Breast epithelium (tissue), 4 donors: ENCODE measurements at regions not wholly inside any gene's neighbourhood (a gene's known extent, or its start where the extent isn't known, plus 50 kb on each side); places are given as distances from the start of the nearest gene placed in this dataset.
"Not testable (repeated sequence)": the region's sequence is repeated elsewhere in the genome, so short reads cannot be mapped to it uniquely, and the experiment has no call there.

ENCODE experiments used
- DNase-seq, 2 donors: peaks; one replicate each; pipeline ENCODE4 v3.0.0-alpha.2; 2019; ENCODE audit warnings: low spot score in 2 of 2
- H3K27ac ChIP-seq, 2 donors: fragments of 200-600 bp; sonication (generic) in 1 of 2; one replicate each; pipeline ENCODE4 v1.5.1; 2016 to 2019; ENCODE audit warnings: mild to moderate bottlenecking in 1 of 2
- H3K27me3 ChIP-seq, 2 donors: fragments of 200-600 bp; sonication (generic) in 1 of 2; one replicate each; pipeline versions ENCODE4 v1.5.1 to v1.6.0; 2017 to 2019; ENCODE audit warnings: control low read depth in 1 of 2, mild to moderate bottlenecking in 1 of 2
- H3K36me3 ChIP-seq: fragments of 200-600 bp; one replicate; pipeline ENCODE4 v1.5.1; 2019
- H3K4me1 ChIP-seq, 2 donors: fragments of 200-600 bp; sonication (generic); one replicate each; pipeline ENCODE4 v1.5.1; 2016 to 2019; ENCODE audit warnings: control low read depth in 1 of 2
- H3K4me3 ChIP-seq, 3 donors: fragments of 200-600 bp; sonication (generic); 1 replicate in 2 of 3; 2 replicates in 1 of 3; pipeline ENCODE4 v1.5.1; 2016 to 2019; ENCODE audit warnings: mild to moderate bottlenecking in 3 of 3, moderate library complexity in 2 of 3
- H3K9me3 ChIP-seq, 2 donors: fragments of 200-600 bp; sonication (generic) in 1 of 2; one replicate each; pipeline ENCODE4 v1.5.1; 2016 to 2019; ENCODE audit warnings: control low read depth in 1 of 2
- CTCF ChIP-seq, 3 donors: fragments of 450-650 bp; IDR thresholded peaks; one replicate each; pipeline ENCODE4 v1.5.1; 2016 to 2017; ENCODE audit warnings: antibody characterized with exemption in 3 of 3, mild to moderate bottlenecking in 3 of 3, moderate library complexity in 3 of 3
- POLR2A ChIP-seq: fragments of 450-650 bp; IDR thresholded peaks from one replicate; pipeline ENCODE4 v1.6.1; 2016; ENCODE audit warnings: antibody characterized with exemption, mild to moderate bottlenecking, moderate library complexity
- POLR2AphosphoS5 ChIP-seq, 3 donors: sonication (generic); formaldehyde crosslinking; IDR thresholded peaks; one replicate each; pipeline ENCODE4 v1.6.1; 2017; ENCODE audit warnings: antibody characterized with exemption in 3 of 3
- intact Hi-C: fragments of 100-400 bp; cut with DNase I; formaldehyde crosslinking; loops from one replicate; pipeline ENCODE4 v1.15.1; 2023; ENCODE audit warnings: low total_unique reads

GRCh38 chr6:66096679-66097078, 389.7 kb upstream of the EYS start:
- no peaks in the 10 kb centered on the region for H3K4me1 ChIP-seq
- no peaks in the 10 kb centered on the region for H3K27me3 ChIP-seq
- DNase-seq: no peak
- H3K9me3 ChIP-seq: no peaks in the 10 kb centered on the region
- TF ChIP-seq POLR2AphosphoS5 (IDR thresholded peaks at IDR 0.05): no peak
- H3K4me3 ChIP-seq: no peak overlapping the region
- no peaks in the 10 kb centered on the region for H3K36me3 ChIP-seq
- intact Hi-C loops: no loop called here
- no peak overlapping the region for H3K27ac ChIP-seq

DNA sequence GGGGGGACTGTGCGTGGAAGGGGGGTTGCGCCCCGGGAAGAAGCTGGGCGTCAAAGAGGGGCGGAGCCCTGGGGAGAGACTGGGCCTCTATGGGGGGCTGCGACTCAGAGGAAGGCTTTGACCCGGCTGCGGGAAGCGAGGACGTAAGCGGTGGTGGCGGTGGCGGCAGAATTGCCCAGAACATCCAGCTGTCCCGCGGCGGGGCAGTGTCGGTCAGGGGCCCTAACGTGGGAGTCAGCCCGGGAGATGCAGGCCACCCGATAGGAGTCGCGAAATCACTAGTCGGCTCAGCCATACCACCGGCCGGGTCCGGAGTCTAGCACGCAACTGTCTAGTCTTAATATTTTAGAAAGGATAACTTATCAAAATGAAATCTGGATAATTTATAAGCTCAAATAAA, 387.6 kb upstream of the EYS start:
- intact Hi-C loops: no loop called here
- H3K27me3 ChIP-seq: no peaks in the 10 kb centered on the region
- TF ChIP-seq POLR2AphosphoS5 (IDR thresholded peaks at IDR 0.05) (no peak), CTCF (IDR thresholded peaks at IDR 0.05) (no peak), POLR2A (no peak)
- H3K4me1 ChIP-seq: no peaks in the 10 kb centered on the region
- no peaks in the 10 kb centered on the region for H3K9me3 ChIP-seq
- no peaks in the 10 kb centered on the region for H3K36me3 ChIP-seq
- H3K4me3 ChIP-seq: no peak overlapping the region
- no peak for DNase-seq
- no peak overlapping the region for H3K27ac ChIP-seq

DNA sequence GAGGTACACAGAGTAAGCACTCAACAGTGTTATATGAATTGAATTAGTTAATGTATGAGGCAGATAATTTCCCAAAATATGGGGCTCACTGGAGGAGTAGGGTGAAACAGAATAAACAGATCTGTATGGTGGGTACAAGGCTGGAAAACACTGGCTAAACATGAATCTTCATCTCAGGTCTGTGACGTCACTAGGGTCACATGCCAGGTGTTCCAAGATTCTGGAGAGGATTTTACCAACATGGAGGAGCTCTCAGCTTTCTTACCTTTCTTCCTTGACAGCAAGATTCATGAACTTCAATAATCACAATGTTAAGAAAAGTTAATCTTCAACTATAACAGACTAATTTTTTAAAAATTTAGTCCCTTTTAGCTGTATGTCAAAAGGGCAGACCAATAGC, 385.3 kb upstream of the EYS start:
- H3K4me3 ChIP-seq, H3K9me3 ChIP-seq, H3K36me3 ChIP-seq, H3K27me3 ChIP-seq, DNase-seq, H3K27ac ChIP-seq, intact Hi-C loops, H3K4me1 ChIP-seq: not testable (repeated sequence)

DNA sequence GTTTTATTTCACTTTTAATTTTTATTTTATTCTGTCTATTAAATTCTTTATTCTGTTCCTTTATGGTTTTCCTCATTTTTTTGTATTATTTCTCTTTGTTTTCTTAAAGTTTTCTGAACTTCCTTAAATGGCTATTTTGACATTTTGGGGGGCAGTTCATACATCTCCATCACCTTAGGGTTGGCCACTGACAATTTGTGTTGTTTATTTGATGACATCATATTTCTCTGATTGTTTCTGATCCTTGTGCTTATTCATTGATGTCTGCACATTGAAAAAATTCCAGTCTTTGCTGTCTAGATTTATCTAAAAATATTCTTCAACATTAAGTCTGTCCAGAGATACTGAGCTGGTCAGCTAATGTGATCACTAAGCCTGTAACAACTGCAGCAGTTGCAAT, 379.5 kb upstream of the EYS start:
- Histone ChIP-seq H3K9me3 (peaks cover 6 to 26% of the 10 kb centered on the region in 2 donors), H3K36me3 (no peaks in the 10 kb centered on the region), H3K4me3 (no peak overlapping the region), H3K27ac (no peak overlapping the region), H3K27me3 (no peaks in the 10 kb centered on the region), H3K4me1 (no peaks in the 10 kb centered on the region)
- TF ChIP-seq POLR2AphosphoS5 (IDR thresholded peaks at IDR 0.05) (no peak), POLR2A (no peak), CTCF (IDR thresholded peaks at IDR 0.05) (no peak)
- intact Hi-C loops: no loop called here
- DNase-seq: no peak

DNA sequence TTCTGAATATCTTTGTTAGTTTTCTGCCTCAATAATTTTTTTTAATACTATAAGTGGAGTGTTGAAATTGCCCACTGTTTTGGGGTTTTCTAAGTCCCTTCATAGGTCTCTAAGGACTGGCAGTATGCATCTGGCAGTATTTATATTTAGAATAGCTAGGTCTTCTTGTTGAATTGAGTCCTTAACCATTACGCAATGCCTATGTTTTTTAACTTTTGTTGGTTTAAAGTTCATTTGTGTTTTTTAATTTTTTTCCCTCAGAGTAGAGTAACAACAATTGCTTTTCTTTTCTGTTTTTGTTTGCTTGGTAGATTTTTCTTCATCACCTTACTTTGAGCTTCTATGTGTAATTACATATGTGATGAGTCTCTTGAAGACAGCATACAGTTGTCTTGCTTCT, 375.9 kb upstream of the EYS start:
- TF ChIP-seq POLR2A: no peak
- TF ChIP-seq CTCF (IDR thresholded peaks at IDR 0.05): no peak
- no peak for TF ChIP-seq POLR2AphosphoS5 (IDR thresholded peaks at IDR 0.05)
- Histone ChIP-seq H3K4me3 (no peak overlapping the region), H3K27ac (no peak overlapping the region), H3K36me3 (no peaks in the 10 kb centered on the region), H3K4me1 (no peaks in the 10 kb centered on the region), H3K27me3 (no peaks in the 10 kb centered on the region), H3K9me3 (peaks cover 6 to 26% of the 10 kb centered on the region in 2 donors)
- no peak for DNase-seq
- intact Hi-C loops: no loop called here

DNA sequence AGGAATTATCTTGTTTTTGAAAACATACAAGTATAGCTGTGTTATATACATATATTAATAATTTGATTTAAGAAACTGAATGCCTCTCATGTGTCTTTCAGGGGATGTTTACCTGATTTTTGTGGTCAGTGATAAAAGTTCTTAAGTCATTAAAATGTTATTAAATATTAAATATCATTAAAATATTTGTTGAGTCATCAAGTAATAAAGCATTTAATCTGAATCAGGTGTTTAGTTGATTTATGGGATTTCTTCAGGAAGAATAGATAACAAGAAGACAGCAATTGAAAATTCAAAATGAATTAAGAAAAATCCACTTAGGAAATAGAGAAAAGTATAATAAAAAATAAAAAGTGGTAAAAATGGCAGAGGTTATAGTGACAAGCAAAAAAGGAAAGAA, 361.9 kb upstream of the EYS start:
- Histone ChIP-seq H3K36me3 (no peaks in the 10 kb centered on the region), H3K27me3 (no peaks in the 10 kb centered on the region), H3K4me3 (no peak overlapping the region), H3K4me1 (no peaks in the 10 kb centered on the region), H3K27ac (no peak overlapping the region), H3K9me3 (no peaks in the 10 kb centered on the region)
- DNase-seq: no peak
- no peak for TF ChIP-seq POLR2AphosphoS5 (IDR thresholded peaks at IDR 0.05)
- no peak for TF ChIP-seq CTCF (IDR thresholded peaks at IDR 0.05)
- no peak for TF ChIP-seq POLR2A
- intact Hi-C loops: no loop called here
